Ishikawa (cell line): ENCODE measurements at regions not wholly inside any gene's neighbourhood (a gene's known extent, or its start where the extent isn't known, plus 50 kb on each side); places are given as distances from the start of the nearest gene placed in this dataset.

ENCODE experiments used
- EGR1 ChIP-seq: IDR thresholded peaks from 2 replicates; pipeline ENCODE4 v1.6.1; 2012
- RAD21 ChIP-seq: IDR thresholded peaks from 2 replicates; pipeline ENCODE4 v1.6.1; 2012; ENCODE audit warnings: low read depth

- no peak for TF ChIP-seq RAD21
- no peak for TF ChIP-seq EGR1
These were observed 333.9 kb downstream of the ADRA2A start for GRCh38 chr10:111410740-111411139.
